Fibroblast of skin of left quadriceps (primary cell): ENCODE measurements at regions not wholly inside any gene's neighbourhood (a gene's known extent, or its start where the extent isn't known, plus 50 kb on each side); places are given as distances from the start of the nearest gene placed in this dataset.

ENCODE experiments used
- DNase-seq, 2 experiments: peaks; one replicate each; pipeline ENCODE4 v3.0.0-alpha.2; 2013; ENCODE audit warnings: low read depth in 2 of 2

GRCh38 chr2:34979148-34979547 lies 1376.4 kb upstream of the CRIM1 start:
- DNase-seq = no peak

- DNase-seq = no peak
These were observed 1362.7 kb upstream of the FAM98A start for GRCh38 chr2:34961822-34962221.

GRCh38 chr2:34954758-34955157 lies 1355.7 kb upstream of the FAM98A start:
- DNase-seq = no peak

- no peak for DNase-seq
These were observed 1351.7 kb upstream of the FAM98A start for GRCh38 chr2:34950797-34951196.

GRCh38 chr2:34949316-34949715 lies 1350.2 kb upstream of the FAM98A start:
- DNase-seq = no peak

- DNase-seq = no peak
These were observed 1337.0 kb upstream of the FAM98A start for GRCh38 chr2:34936089-34936488.

GRCh38 chr2:34912084-34912483 lies 1313.0 kb upstream of the FAM98A start:
- DNase-seq = no peak

GRCh38 chr2:34909992-34910705 lies 1311.0 kb upstream of the FAM98A start:
- no peak for DNase-seq

- DNase-seq = no peak
These were observed 1308.7 kb upstream of the FAM98A start for GRCh38 chr2:34907812-34908211.

GRCh38 chr2:34901739-34902138 lies 1302.6 kb upstream of the FAM98A start:
- no peak for DNase-seq

GRCh38 chr2:34899079-34899478 lies 1300.0 kb upstream of the FAM98A start:
- DNase-seq = no peak

GRCh38 chr2:34892766-34893165 lies 1293.7 kb upstream of the FAM98A start:
- DNase-seq = no peak

GRCh38 chr2:34892256-34892655 lies 1293.2 kb upstream of the FAM98A start:
- no peak for DNase-seq

- no peak for DNase-seq
These were observed 1276.1 kb upstream of the FAM98A start for GRCh38 chr2:34875091-34875745.

GRCh38 chr2:34853646-34854045 lies 1254.5 kb upstream of the FAM98A start:
- no peak for DNase-seq

GRCh38 chr2:34851804-34852203 lies 1252.7 kb upstream of the FAM98A start:
- no peak for DNase-seq

- no peak for DNase-seq
These were observed 1250.7 kb upstream of the FAM98A start for GRCh38 chr2:34849827-34850226.

- no peak for DNase-seq
These were observed 1249.6 kb upstream of the FAM98A start for GRCh38 chr2:34848691-34849090.

GRCh38 chr2:34848132-34848531 lies 1249.0 kb upstream of the FAM98A start:
- no peak for DNase-seq

- DNase-seq = no peak
These were observed 1245.5 kb upstream of the FAM98A start for GRCh38 chr2:34844629-34845028.

- DNase-seq = no peak
These were observed 1239.3 kb upstream of the FAM98A start for GRCh38 chr2:34838408-34838807.

- no peak for DNase-seq
These were observed 1237.3 kb upstream of the FAM98A start for GRCh38 chr2:34836361-34836760.

- no peak for DNase-seq
These were observed 1232.0 kb upstream of the FAM98A start for GRCh38 chr2:34831096-34831495.

- no peak for DNase-seq
These were observed 1229.4 kb upstream of the FAM98A start for GRCh38 chr2:34828481-34828880.
